Activated CD8-positive, alpha-beta memory T cell treated with anti-CD3 and anti-CD28 coated beads for 36 hours (primary cell): ENCODE measurements at regions not wholly inside any gene's neighbourhood (a gene's known extent, or its start where the extent isn't known, plus 50 kb on each side); places are given as distances from the start of the nearest gene placed in this dataset.
"Not testable (repeated sequence)": the region's sequence is repeated elsewhere in the genome, so short reads cannot be mapped to it uniquely, and the experiment has no call there.

ENCODE experiments used
- CTCF ChIA-PET: fragments of 350-600 bp; sonication (Branson Sonifier 250); formaldehyde crosslinking; loops from one replicate; lab custom pipeline; 2021; ENCODE audit warnings: antibody characterized with exemption; lab: Charles Lee
- POLR2A ChIA-PET: fragments of 350-600 bp; sonication (Branson Sonifier 250); formaldehyde crosslinking; loops from one replicate; lab custom pipeline; 2021; ENCODE audit warnings: antibody characterized with exemption; lab: Charles Lee

GRCh38 chr2:241977557-241978300 is 108.2 kb downstream of the RTP5 start:
- POLR2A ChIA-PET: no interaction called here

GRCh38 chr2:241978670-241979069 is 109.1 kb downstream of the RTP5 start:
- ChIA-PET POLR2A (no interaction called here), CTCF (interaction anchor here (1.0 to 1.4 kb wide), 2 partner anchors 14 to 28 kb away, joined by 4 to 6 read pairs; no protein-coding TSS in a partner anchor)

More at GRCh38 chr2:241977557-241978300, 108.2 kb downstream of the RTP5 start:
- CTCF ChIA-PET: interaction anchor here (1.1 to 1.4 kb wide), 2 partner anchors 27 to 38 kb away, joined by 3 to 6 read pairs; no protein-coding TSS in a partner anchor

- ChIA-PET POLR2A (no interaction called here), CTCF (interaction anchor here (0.7 kb wide), 1 partner anchor 29 kb away, joined by 3 read pairs; no protein-coding TSS in a partner anchor)
Measured at GRCh38 chr2:241980193-241980592, 110.7 kb downstream of the RTP5 start.

GRCh38 chr2:241981076-241981700 is 111.7 kb downstream of the RTP5 start:
- ChIA-PET POLR2A (no interaction called here), CTCF (no interaction called here)

- ChIA-PET POLR2A (no interaction called here), CTCF (no interaction called here)
Measured at GRCh38 chr2:241982706-241983570, 113.4 kb downstream of the RTP5 start.

GRCh38 chr2:241983571-241984270 is 114.2 kb downstream of the RTP5 start:
- CTCF ChIA-PET: interaction anchor here (0.6 kb wide), 1 partner anchor 33 kb away, joined by 3 read pairs; no protein-coding TSS in a partner anchor
- POLR2A ChIA-PET: no interaction called here

GRCh38 chr2:241984271-241984655 is 114.7 kb downstream of the RTP5 start:
- CTCF ChIA-PET: interaction anchor here (0.6 kb wide), 1 partner anchor 34 kb away, joined by 3 read pairs; no protein-coding TSS in a partner anchor
- POLR2A ChIA-PET: no interaction called here

- ChIA-PET CTCF (interaction anchor here (0.6 kb wide), 1 partner anchor 34 kb away, joined by 3 read pairs; no protein-coding TSS in a partner anchor), POLR2A (no interaction called here)
Measured at GRCh38 chr2:241984658-241985057, 115.1 kb downstream of the RTP5 start.

GRCh38 chr2:241985161-241985985 is 115.8 kb downstream of the RTP5 start:
- CTCF ChIA-PET, POLR2A ChIA-PET: not testable (repeated sequence)

- ChIA-PET POLR2A (no interaction called here), CTCF (no interaction called here)
Measured at GRCh38 chr2:241985986-241986329, 116.4 kb downstream of the RTP5 start.

- ChIA-PET POLR2A (no interaction called here), CTCF (no interaction called here)
Measured at GRCh38 chr2:241986836-241987641, 117.5 kb downstream of the RTP5 start.

GRCh38 chr2:241987726-241988125 is 118.2 kb downstream of the RTP5 start:
- ChIA-PET POLR2A (no interaction called here), CTCF (no interaction called here)

- ChIA-PET POLR2A (no interaction called here), CTCF (interaction anchor here (1.0 kb wide), 1 partner anchor 37 kb away, joined by 3 read pairs; no protein-coding TSS in a partner anchor)
Measured at GRCh38 chr2:241988146-241988545, 118.6 kb downstream of the RTP5 start.

GRCh38 chr2:241989074-241989473 is 119.5 kb downstream of the RTP5 start:
- CTCF ChIA-PET: interaction anchor here (1.0 kb wide), 1 partner anchor 38 kb away, joined by 3 read pairs; no protein-coding TSS in a partner anchor
- POLR2A ChIA-PET: no interaction called here

GRCh38 chr2:241990466-241990865 is 120.9 kb downstream of the RTP5 start:
- ChIA-PET CTCF (no interaction called here), POLR2A (no interaction called here)

- POLR2A ChIA-PET: no interaction called here
- CTCF ChIA-PET: no interaction called here
Measured at GRCh38 chr2:241991299-241991698, 121.8 kb downstream of the RTP5 start.

GRCh38 chr2:241992753-241993152 is 123.2 kb downstream of the RTP5 start:
- POLR2A ChIA-PET: no interaction called here

More at GRCh38 chr2:241992753-241993152, 123.2 kb downstream of the RTP5 start:
- CTCF ChIA-PET: no interaction called here
